HCT116 (cell line): ENCODE measurements at regions not wholly inside any gene's neighbourhood (a gene's known extent, or its start where the extent isn't known, plus 50 kb on each side); places are given as distances from the start of the nearest gene placed in this dataset.

Experiments used
- ATAC-seq: fragments of 200-7000 bp; cut with Tn5 transposase; 2 replicates; pipeline ENCODE4 v1.9.1; 2020; ENCODE audit warnings: mild to moderate bottlenecking, moderate library complexity
- BruUV-seq: library from RNA; stranded (reverse); fragments of 400-500 nt; replicated peaks from 2 replicates; lab custom pipeline; 2021; lab: Mats Ljungman, UMichigan
- CTCF ChIA-PET: fragments of 300-600 bp; sonication (Branson Sonifier 250); formaldehyde crosslinking; loops from one replicate; lab custom pipeline; 2021; ENCODE audit warnings: antibody characterized with exemption; lab: Charles Lee
- POLR2A ChIA-PET: fragments of 300-600, 350-600 bp; sonication (Branson Sonifier 250); formaldehyde crosslinking; loops from one replicate; lab custom pipeline; 2021; ENCODE audit warnings: antibody characterized with exemption; lab: Charles Lee
- RAD21 ChIA-PET, 2 experiments: fragments of 300-600 bp; sonication (Branson Sonifier 250); formaldehyde crosslinking; loops; one replicate each; lab custom pipeline; 2023; ENCODE audit warnings: low total read pairs in 2 of 2; ENCODE audit not compliant: uncharacterized antibody in 2 of 2, unreplicated experiment in 2 of 2, low non-redundant PET in 1 of 2; lab: Charles Lee
- DNase-seq: peaks from one replicate; pipeline ENCODE4 v3.0.0-alpha.2; 2010; ENCODE audit warnings: low read depth, low spot score
- H2AFZ ChIP-seq: fragments of 200-600 bp; shearing (Covaris generic), sonication (generic); 2 replicates; pipeline ENCODE4 v1.6.1; 2017; ENCODE audit warnings: low read depth, mixed run types, mixed read lengths, antibody characterized with exemption, low read length; ENCODE audit not compliant: poor library complexity, severe bottlenecking
- H3K27ac ChIP-seq: 2 replicates; pipeline ENCODE4 v1.5.1; 2012; ENCODE audit warnings: low read depth, low read length
- H3K27me3 ChIP-seq: fragments of 200-600 bp; sonication (generic); 2 replicates; pipeline ENCODE4 v1.6.1; 2016; ENCODE audit warnings: mixed run types, low read length, mixed read lengths; ENCODE audit not compliant: insufficient read depth
- H3K36me3 ChIP-seq, 2 experiments: fragments of 200-500 bp in 1 of 2; fragments of 200-600 bp in 1 of 2; sonication (Bioruptor generic) in 1 of 2; sonication (generic) in 1 of 2; 2 replicates each; pipeline versions ENCODE4 v1.5.1 to v1.6.1; 2014 to 2016; ENCODE audit warnings: low read length in 2 of 2, inconsistent platforms in 1 of 2, mixed read lengths in 1 of 2, mixed run types in 1 of 2; ENCODE audit not compliant: insufficient read depth in 2 of 2, control insufficient read depth in 1 of 2
- H3K4me1 ChIP-seq, 2 experiments: fragments of 200-600 bp in 1 of 2; sonication (generic) in 1 of 2; 2 replicates each; pipeline versions ENCODE4 v1.5.1 to v1.6.1; 2012 to 2017; ENCODE audit warnings: low read length in 2 of 2, inconsistent platforms in 1 of 2, mild to moderate bottlenecking in 1 of 2, mixed read lengths in 1 of 2, mixed run types in 1 of 2, moderate library complexity in 1 of 2; ENCODE audit not compliant: insufficient read depth in 2 of 2, control insufficient read depth in 1 of 2
- H3K4me2 ChIP-seq: fragments of 200-600 bp; sonication (generic); 2 replicates; pipeline ENCODE4 v1.6.1; 2017; ENCODE audit warnings: mixed run types, low read length, mixed read lengths
- H3K4me3 ChIP-seq, 2 experiments: fragments of 200-600 bp in 1 of 2; sonication (generic) in 1 of 2; replicated peaks in 1 of 2; 2 replicates each; pipeline ENCODE4 v1.5.1; 2011 to 2016; ENCODE audit warnings: low read length in 2 of 2, control low read depth in 1 of 2, low read depth in 1 of 2, mild to moderate bottlenecking in 1 of 2, mixed read lengths in 1 of 2, mixed run types in 1 of 2
- H3K79me2 ChIP-seq: fragments of 200-600 bp; sonication (generic); 2 replicates; pipeline ENCODE4 v1.6.1; 2017; ENCODE audit warnings: mild to moderate bottlenecking, mixed run types, low read length, moderate library complexity, mixed read lengths; ENCODE audit not compliant: insufficient read depth
- H3K9ac ChIP-seq: fragments of 200-600 bp; sonication (generic); 2 replicates; pipeline ENCODE4 v1.6.1; 2016; ENCODE audit warnings: low read length, mixed read lengths
- H3K9me2 ChIP-seq: fragments of 200-600 bp; sonication (generic), shearing (Covaris generic); 2 replicates; pipeline ENCODE4 v1.6.1; 2017; ENCODE audit warnings: mixed run types, mild to moderate bottlenecking, moderate library complexity; ENCODE audit not compliant: insufficient read depth
- H3K9me3 ChIP-seq, 2 experiments: fragments of 200-500 bp in 1 of 2; fragments of 200-600 bp in 1 of 2; sonication (Bioruptor generic) in 1 of 2; sonication (generic) in 1 of 2; 2 replicates each; pipeline ENCODE4 v1.6.1; 2014 to 2017; ENCODE audit warnings: low read length in 2 of 2, mixed read lengths in 2 of 2, inconsistent platforms in 1 of 2, low read depth in 1 of 2, mild to moderate bottlenecking in 1 of 2, mixed run types in 1 of 2, moderate library complexity in 1 of 2; ENCODE audit not compliant: control insufficient read depth in 1 of 2, insufficient read depth in 1 of 2
- H4K20me1 ChIP-seq: fragments of 200-600 bp; sonication (generic), shearing (Covaris generic); 2 replicates; pipeline ENCODE4 v1.6.1; 2017; ENCODE audit warnings: mixed run types, mild to moderate bottlenecking, moderate library complexity; ENCODE audit not compliant: insufficient read depth
- CBX3 ChIP-seq: IDR thresholded peaks from 2 replicates; pipeline ENCODE4 v1.6.1; 2012; ENCODE audit warnings: low read depth
- CEBPB ChIP-seq: IDR thresholded peaks from 2 replicates; pipeline ENCODE4 v1.6.1; 2012; ENCODE audit warnings: low read depth
- EGR1 ChIP-seq: IDR thresholded peaks from 2 replicates; pipeline ENCODE4 v1.6.1; 2012; ENCODE audit warnings: low read depth
- ELF1 ChIP-seq: IDR thresholded peaks from 2 replicates; pipeline ENCODE4 v1.6.1; 2012; ENCODE audit warnings: low read depth, borderline replicate concordance
- EZH2 ChIP-seq: fragments of 200-600 bp; sonication (generic); IDR thresholded peaks from 2 replicates; pipeline ENCODE4 v1.6.1; 2017; ENCODE audit warnings: antibody characterized with exemption, mixed run types
- EZH2phosphoT487 ChIP-seq: fragments of 200-600 bp; IDR thresholded peaks from 2 replicates; pipeline ENCODE4 v1.6.1; 2018; ENCODE audit warnings: antibody characterized with exemption, borderline replicate concordance
- FOSL1 ChIP-seq: IDR thresholded peaks from 2 replicates; pipeline ENCODE4 v1.6.1; 2012; ENCODE audit warnings: low read depth
- JUND ChIP-seq: IDR thresholded peaks from 2 replicates; pipeline ENCODE4 v1.6.1; 2012
- POLR2A ChIP-seq: IDR thresholded peaks from 2 replicates; pipeline ENCODE4 v1.7.0; 2011; ENCODE audit warnings: borderline replicate concordance; ENCODE audit not compliant: insufficient read depth, insufficient read length; ENCODE audit errors: extremely low read depth
- RAD21 ChIP-seq: IDR thresholded peaks from 2 replicates; pipeline ENCODE4 v1.6.1; 2012; ENCODE audit warnings: low read depth, mild to moderate bottlenecking
- SIN3A ChIP-seq: IDR thresholded peaks from 2 replicates; pipeline ENCODE4 v1.6.1; 2012; ENCODE audit warnings: low read depth
- SP1 ChIP-seq: IDR thresholded peaks from 2 replicates; pipeline ENCODE4 v1.6.1; 2012; ENCODE audit warnings: low read depth
- SRF ChIP-seq: IDR thresholded peaks from 2 replicates; pipeline ENCODE4 v1.6.1; 2012; ENCODE audit warnings: low read depth
- YY1 ChIP-seq: IDR thresholded peaks from 2 replicates; pipeline ENCODE4 v1.6.1; 2011; ENCODE audit warnings: low read length, low read depth, moderate library complexity, mild to moderate bottlenecking; ENCODE audit not compliant: insufficient replicate concordance; ENCODE audit errors: extremely low read depth
- ZNF274 ChIP-seq: fragments of 200-500 bp; sonication (Bioruptor generic); IDR thresholded peaks from 2 replicates; pipeline ENCODE4 v1.6.1; 2014; ENCODE audit warnings: mild to moderate bottlenecking, low read depth, low read length, inconsistent platforms
- intact Hi-C: fragments of 100-400 bp; cut with micrococcal nuclease; formaldehyde crosslinking; loops from 2 replicates; pipeline ENCODE4 v1.10.0; 2022
- TF ChIP-seq, protein P1 (sequence below): IDR thresholded peaks from 2 replicates; pipeline ENCODE4 v1.6.1; 2012
- TF ChIP-seq, protein P2 (sequence below): IDR thresholded peaks from 2 replicates; pipeline ENCODE4 v1.6.1; 2012
- TF ChIP-seq, protein P3 (sequence below): IDR thresholded peaks from 2 replicates; pipeline ENCODE4 v1.6.1; 2011; ENCODE audit warnings: mild to moderate bottlenecking, low read length, moderate library complexity; ENCODE audit not compliant: insufficient replicate concordance; ENCODE audit errors: extremely low read depth

DNA sequence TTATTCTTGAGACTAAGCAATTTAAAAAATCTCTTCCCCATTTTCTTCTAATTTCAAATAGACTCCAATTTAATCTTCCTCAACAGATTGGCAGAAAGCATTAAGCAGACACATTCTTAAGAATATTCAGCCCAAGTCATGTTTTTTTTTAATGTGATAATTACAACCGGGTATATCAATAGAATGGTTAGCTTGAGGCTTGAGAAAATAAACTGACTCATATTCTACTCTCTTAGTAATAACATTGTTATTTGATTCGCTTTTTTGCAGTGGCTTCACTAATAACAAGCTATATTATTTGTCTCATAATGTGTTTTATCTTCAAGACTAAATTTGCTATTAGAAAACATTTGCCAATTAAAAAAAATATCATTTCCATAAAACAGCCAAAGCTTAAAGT is 488.6 kb upstream of the RGS18 start:
- BruUV-seq = no TSS peak
- DNase-seq (no peak), ATAC-seq (no peak)
- ChIA-PET POLR2A (no interaction called here), RAD21 (no interaction called here), CTCF (no interaction called here)
- Histone ChIP-seq H3K79me2 (no peaks in the 10 kb centered on the region), H4K20me1 (no peaks in the 10 kb centered on the region), H3K27me3 (no peaks in the 10 kb centered on the region), H3K9me3 (no peaks in the 10 kb centered on the region), H3K4me3 (no peak overlapping the region), H3K36me3 (no peaks in the 10 kb centered on the region), H3K4me1 (no peaks in the 10 kb centered on the region), H3K9me2 (no peaks in the 10 kb centered on the region), H3K9ac (no peak overlapping the region), H3K4me2 (no peak overlapping the region), H2AFZ (peak overlapping the region; percentile 69), H3K27ac (no peak overlapping the region)
- intact Hi-C loops = no loop called here
- TF ChIP-seq SIN3A (no peak), YY1 (no peak), ELF1 (no peak), ZNF274 (no peak), SP1 (no peak)

DNA sequence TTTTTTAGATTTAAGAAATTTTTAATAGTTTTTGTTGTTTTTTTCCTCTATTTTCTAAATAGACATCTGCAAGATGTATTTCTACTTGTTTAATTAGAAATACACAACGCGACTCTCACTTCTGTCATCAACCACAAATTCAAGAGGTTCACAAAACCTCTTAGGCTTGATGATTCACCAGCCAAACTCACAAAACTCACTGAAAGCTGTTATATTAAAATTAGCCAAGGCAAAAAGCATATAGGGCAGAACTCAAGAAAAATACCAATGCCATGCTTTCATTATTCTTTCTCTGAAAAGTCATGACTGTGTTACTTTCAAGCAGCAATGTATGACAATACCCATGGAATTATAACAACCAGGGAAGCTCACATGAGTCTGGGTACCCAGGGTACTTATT is 487.0 kb upstream of the RGS18 start:
- RAD21 ChIA-PET = no interaction called here
- BruUV-seq = no TSS peak
- Histone ChIP-seq H4K20me1 (no peaks in the 10 kb centered on the region), H3K4me1 (no peaks in the 10 kb centered on the region), H3K9me3 (no peaks in the 10 kb centered on the region), H3K4me3 (no peak overlapping the region), H3K4me2 (no peak overlapping the region), H3K9me2 (no peaks in the 10 kb centered on the region), H3K27ac (no peak overlapping the region), H3K36me3 (no peaks in the 10 kb centered on the region), H3K9ac (no peak overlapping the region), H3K79me2 (no peaks in the 10 kb centered on the region), H2AFZ (no peak overlapping the region), H3K27me3 (no peaks in the 10 kb centered on the region)
- intact Hi-C loops = no loop called here
- DNase-seq (no peak), ATAC-seq (no peak)
- CTCF ChIA-PET = no interaction called here
- POLR2A ChIA-PET = no interaction called here
- TF ChIP-seq FOSL1 (no peak), EZH2phosphoT487 (no peak), CEBPB (no peak), EZH2 (no peak), SRF (no peak), JUND (no peak), RAD21 (no peak), ELF1 (no peak), ZNF274 (no peak), EGR1 (no peak), CBX3 (no peak), POLR2A (no peak), YY1 (no peak), SP1 (no peak)
- TF ChIP-seq, protein P1, sequence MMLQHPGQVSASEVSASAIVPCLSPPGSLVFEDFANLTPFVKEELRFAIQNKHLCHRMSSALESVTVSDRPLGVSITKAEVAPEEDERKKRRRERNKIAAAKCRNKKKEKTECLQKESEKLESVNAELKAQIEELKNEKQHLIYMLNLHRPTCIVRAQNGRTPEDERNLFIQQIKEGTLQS = no peak
- TF ChIP-seq, protein P2, sequence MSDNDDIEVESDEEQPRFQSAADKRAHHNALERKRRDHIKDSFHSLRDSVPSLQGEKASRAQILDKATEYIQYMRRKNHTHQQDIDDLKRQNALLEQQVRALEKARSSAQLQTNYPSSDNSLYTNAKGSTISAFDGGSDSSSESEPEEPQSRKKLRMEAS = no peak
- TF ChIP-seq, protein P3, sequence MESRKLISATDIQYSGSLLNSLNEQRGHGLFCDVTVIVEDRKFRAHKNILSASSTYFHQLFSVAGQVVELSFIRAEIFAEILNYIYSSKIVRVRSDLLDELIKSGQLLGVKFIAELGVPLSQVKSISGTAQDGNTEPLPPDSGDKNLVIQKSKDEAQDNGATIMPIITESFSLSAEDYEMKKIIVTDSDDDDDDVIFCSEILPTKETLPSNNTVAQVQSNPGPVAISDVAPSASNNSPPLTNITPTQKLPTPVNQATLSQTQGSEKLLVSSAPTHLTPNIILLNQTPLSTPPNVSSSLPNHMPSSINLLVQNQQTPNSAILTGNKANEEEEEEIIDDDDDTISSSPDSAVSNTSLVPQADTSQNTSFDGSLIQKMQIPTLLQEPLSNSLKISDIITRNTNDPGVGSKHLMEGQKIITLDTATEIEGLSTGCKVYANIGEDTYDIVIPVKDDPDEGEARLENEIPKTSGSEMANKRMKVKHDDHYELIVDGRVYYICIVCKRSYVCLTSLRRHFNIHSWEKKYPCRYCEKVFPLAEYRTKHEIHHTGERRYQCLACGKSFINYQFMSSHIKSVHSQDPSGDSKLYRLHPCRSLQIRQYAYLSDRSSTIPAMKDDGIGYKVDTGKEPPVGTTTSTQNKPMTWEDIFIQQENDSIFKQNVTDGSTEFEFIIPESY = no peak
